ENCODE measurements at regions not wholly inside any gene's neighbourhood (a gene's known extent, or its start where the extent isn't known, plus 50 kb on each side); places are given as distances from the start of the nearest gene placed in this dataset.

DNA sequence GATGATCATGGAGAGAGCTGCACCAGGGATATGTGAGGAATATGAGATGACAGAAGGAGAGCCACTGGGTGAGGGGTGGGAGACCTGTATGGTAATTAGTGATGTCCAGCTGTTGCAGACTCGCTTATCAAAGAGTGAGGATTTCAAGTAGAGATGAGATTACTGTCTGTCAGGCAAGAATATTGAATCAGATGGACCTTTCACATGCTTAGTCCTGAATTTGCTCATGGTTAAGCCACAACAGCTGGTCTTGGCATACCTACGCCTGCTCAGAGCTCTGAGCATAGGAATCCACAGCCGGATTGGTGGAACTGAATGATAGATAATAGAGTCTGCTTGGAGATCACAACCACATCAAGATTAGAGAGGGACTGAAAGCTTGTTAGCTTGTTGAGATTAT lies 115.2 kb upstream of the ARHGAP5 start:
- H3K79me2 ChIP-seq (ENCODE audit: control insufficient read depth, insufficient read depth, low read length): no peaks in the 10 kb centered on the region
- no peak overlapping the region for H2AFZ ChIP-seq (ENCODE audit: low read length)
- H3K4me1 ChIP-seq (ENCODE audit: control insufficient read depth, extremely low read depth, insufficient read depth, low read length): no peaks in the 10 kb centered on the region
- H3K27me3 ChIP-seq (ENCODE audit: control insufficient read depth, insufficient read depth, low read length): no peaks in the 10 kb centered on the region
- H3K4me2 ChIP-seq (ENCODE audit: extremely low read depth, insufficient read depth, low read length): no peak overlapping the region
- no peak overlapping the region for H3K27ac ChIP-seq (ENCODE audit: insufficient read depth, low read length)
- no peaks in the 10 kb centered on the region for H3K36me3 ChIP-seq (ENCODE audit: control insufficient read depth, insufficient read depth, low read length)
- H3K9ac ChIP-seq (ENCODE audit: insufficient read depth, low read length): no peak overlapping the region
- H3K9me3 ChIP-seq (ENCODE audit: control insufficient read depth, insufficient read depth, low read depth, low read length): no peaks in the 10 kb centered on the region
- no peak for TF ChIP-seq EZH2 (IDR thresholded peaks at IDR 0.05; ENCODE audit: low read length, missing control alignments)
- TF ChIP-seq CTCF (conservative IDR thresholded peaks at IDR 0.05 in 1 of 2, IDR thresholded peaks at IDR 0.05 in 1 of 2; ENCODE audit: low read depth in 1 of 2, low read length in 2 of 2): no peak
- DNase-seq (ENCODE audit: low read depth in 2 of 2): peak in 1 of 2 donors; percentile 40
- H3K4me3 ChIP-seq (replicated peaks in 1 of 4; ENCODE audit: control extremely low read depth in 1 of 4, insufficient read depth in 1 of 4, low read depth in 3 of 4, low read length in 4 of 4): no peak overlapping the region
- H4K20me1 ChIP-seq (ENCODE audit: control insufficient read depth, extremely low read depth, insufficient read depth, low read length): no peaks in the 10 kb centered on the region

DNA sequence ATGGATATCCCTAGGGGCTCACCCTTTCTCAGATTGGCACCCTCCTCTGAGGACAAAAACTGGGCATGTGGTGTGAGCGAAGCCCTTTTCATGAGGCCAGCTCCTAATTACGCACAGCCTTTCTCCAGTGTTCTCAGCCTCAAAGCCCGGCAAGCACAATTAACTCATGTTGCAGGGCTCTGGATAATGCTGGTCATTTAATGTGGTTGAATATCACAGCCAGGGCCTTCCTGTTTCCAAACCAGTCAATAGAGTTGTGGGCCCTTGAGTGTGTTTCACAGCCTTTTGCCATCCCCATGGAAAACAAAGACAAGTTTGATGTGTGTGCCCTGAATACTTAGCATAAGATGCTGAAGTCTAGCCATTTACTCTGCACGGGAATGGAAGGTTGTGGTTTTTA lies 114.2 kb upstream of the ARHGAP5 start:
- H3K4me2 ChIP-seq (ENCODE audit: extremely low read depth, insufficient read depth, low read length): no peak overlapping the region
- H3K9me3 ChIP-seq (ENCODE audit: control insufficient read depth, insufficient read depth, low read depth, low read length): no peaks in the 10 kb centered on the region
- DNase-seq (ENCODE audit: low read depth in 2 of 2): no peak
- H3K27me3 ChIP-seq (ENCODE audit: control insufficient read depth, insufficient read depth, low read length): no peaks in the 10 kb centered on the region
- no peaks in the 10 kb centered on the region for H3K36me3 ChIP-seq (ENCODE audit: control insufficient read depth, insufficient read depth, low read length)
- no peak overlapping the region for H3K9ac ChIP-seq (ENCODE audit: insufficient read depth, low read length)
- H2AFZ ChIP-seq (ENCODE audit: low read length): no peak overlapping the region
- no peaks in the 10 kb centered on the region for H3K79me2 ChIP-seq (ENCODE audit: control insufficient read depth, insufficient read depth, low read length)
- no peak overlapping the region for H3K27ac ChIP-seq (ENCODE audit: insufficient read depth, low read length)
- H3K4me3 ChIP-seq (replicated peaks in 1 of 4; ENCODE audit: control extremely low read depth in 1 of 4, insufficient read depth in 1 of 4, low read depth in 3 of 4, low read length in 4 of 4): no peak overlapping the region
- H4K20me1 ChIP-seq (ENCODE audit: control insufficient read depth, extremely low read depth, insufficient read depth, low read length): no peaks in the 10 kb centered on the region
- H3K4me1 ChIP-seq (ENCODE audit: control insufficient read depth, extremely low read depth, insufficient read depth, low read length): no peaks in the 10 kb centered on the region
- no peak for TF ChIP-seq CTCF (conservative IDR thresholded peaks at IDR 0.05 in 1 of 2, IDR thresholded peaks at IDR 0.05 in 1 of 2; ENCODE audit: low read depth in 1 of 2, low read length in 2 of 2)
- TF ChIP-seq EZH2 (IDR thresholded peaks at IDR 0.05; ENCODE audit: low read length, missing control alignments): no peak

- Histone ChIP-seq H3K27ac (ENCODE audit: insufficient read depth, low read length) (no peak overlapping the region), H3K27me3 (ENCODE audit: control insufficient read depth, insufficient read depth, low read length) (no peaks in the 10 kb centered on the region), H3K36me3 (ENCODE audit: control insufficient read depth, insufficient read depth, low read length) (no peaks in the 10 kb centered on the region), H3K4me2 (ENCODE audit: extremely low read depth, insufficient read depth, low read length) (no peak overlapping the region), H3K4me1 (ENCODE audit: control insufficient read depth, extremely low read depth, insufficient read depth, low read length) (no peaks in the 10 kb centered on the region), H3K9ac (ENCODE audit: insufficient read depth, low read length) (no peak overlapping the region), H4K20me1 (ENCODE audit: control insufficient read depth, extremely low read depth, insufficient read depth, low read length) (no peaks in the 10 kb centered on the region), H3K4me3 (replicated peaks in 1 of 4; ENCODE audit: control extremely low read depth in 1 of 4, insufficient read depth in 1 of 4, low read depth in 3 of 4, low read length in 4 of 4) (no peak overlapping the region), H2AFZ (ENCODE audit: low read length) (no peak overlapping the region), H3K9me3 (ENCODE audit: control insufficient read depth, insufficient read depth, low read depth, low read length) (no peaks in the 10 kb centered on the region), H3K79me2 (ENCODE audit: control insufficient read depth, insufficient read depth, low read length) (no peaks in the 10 kb centered on the region)
- no peak for TF ChIP-seq EZH2 (IDR thresholded peaks at IDR 0.05; ENCODE audit: low read length, missing control alignments)
- TF ChIP-seq CTCF (conservative IDR thresholded peaks at IDR 0.05 in 1 of 2, IDR thresholded peaks at IDR 0.05 in 1 of 2; ENCODE audit: low read depth in 1 of 2, low read length in 2 of 2): no peak
- DNase-seq (ENCODE audit: low read depth in 2 of 2): no peak
Observed at GRCh38 chr14:31963587-31963986, 113.5 kb upstream of the ARHGAP5 start.

All from fibroblast of lung (primary cell).